ENCODE measurements at regions not wholly inside any gene's neighbourhood (a gene's known extent, or its start where the extent isn't known, plus 50 kb on each side); places are given as distances from the start of the nearest gene placed in this dataset.

DNA sequence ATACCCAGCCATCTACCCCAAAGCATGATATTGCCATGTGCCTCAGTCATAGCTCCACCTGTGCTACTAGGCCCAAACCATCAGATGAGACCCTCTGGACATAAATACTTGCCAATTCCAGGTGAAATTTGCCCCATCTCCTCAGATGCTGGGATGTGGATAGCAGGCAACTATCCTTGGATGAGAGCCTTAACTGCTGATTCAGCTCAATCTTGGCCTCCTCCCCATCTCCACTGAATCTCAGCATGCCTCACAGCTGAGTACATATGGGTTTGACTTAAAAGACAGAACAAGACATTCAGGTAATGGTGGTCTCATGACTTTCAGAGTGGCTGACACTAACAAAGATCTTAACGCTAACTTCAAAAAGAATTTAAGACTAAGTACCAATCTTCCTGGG lies 50.8 kb upstream of the KLHL13 start:
- no peak for DNase-seq

DNA sequence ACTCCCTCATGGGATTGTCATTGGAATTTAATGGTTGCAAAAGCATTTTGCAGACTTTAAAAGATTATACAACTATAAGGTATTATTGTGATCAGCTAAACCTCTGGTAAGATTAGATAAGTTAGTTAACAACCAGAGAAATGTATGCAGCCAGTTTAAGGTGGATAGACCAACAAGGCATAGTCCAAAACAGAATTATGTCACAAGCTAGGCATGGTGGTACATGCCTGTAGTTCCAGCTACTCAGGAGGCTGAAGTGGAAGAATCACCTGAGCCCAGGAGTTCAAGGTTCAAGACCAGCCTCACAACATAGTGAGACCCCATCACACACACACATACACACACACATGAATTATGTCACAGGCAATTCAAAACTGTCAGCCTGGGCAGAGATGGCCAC lies 54.7 kb upstream of the KLHL13 start:
- DNase-seq: no peak

DNA sequence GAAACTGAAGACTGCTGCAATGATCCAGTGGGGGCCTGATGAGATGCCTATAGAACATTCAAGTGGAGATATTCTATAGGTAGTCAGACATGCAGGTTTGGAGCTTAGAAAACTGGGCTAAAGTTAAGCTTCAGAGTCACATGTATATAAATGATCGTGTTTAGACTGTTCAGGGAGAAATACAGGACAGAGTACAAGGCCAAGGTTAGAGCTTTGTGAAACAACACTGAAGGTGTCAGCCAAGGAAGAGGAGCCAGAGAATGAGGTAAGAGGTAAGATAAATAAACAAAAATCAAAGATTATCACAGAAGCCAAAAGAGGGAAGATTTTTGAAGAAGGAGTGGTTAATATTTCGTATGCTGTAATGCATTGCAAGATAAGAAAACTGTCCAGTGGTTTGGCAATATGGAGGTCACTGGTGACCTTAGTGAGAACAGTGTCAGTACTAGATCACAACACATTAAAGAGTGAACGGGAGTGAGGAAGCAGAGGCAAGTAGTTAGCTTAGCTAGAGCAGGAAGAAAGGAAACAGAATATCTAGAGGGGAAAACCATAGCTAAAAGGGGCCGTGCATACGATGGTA lies 58.0 kb upstream of the KLHL13 start:
- no peak for DNase-seq

- DNase-seq: no peak
Observed at GRCh38 chrX:118177708-118178107, 61.1 kb upstream of the KLHL13 start.

- DNase-seq: no peak
Observed at GRCh38 chrX:118178450-118178849, 61.8 kb upstream of the KLHL13 start.

DNA sequence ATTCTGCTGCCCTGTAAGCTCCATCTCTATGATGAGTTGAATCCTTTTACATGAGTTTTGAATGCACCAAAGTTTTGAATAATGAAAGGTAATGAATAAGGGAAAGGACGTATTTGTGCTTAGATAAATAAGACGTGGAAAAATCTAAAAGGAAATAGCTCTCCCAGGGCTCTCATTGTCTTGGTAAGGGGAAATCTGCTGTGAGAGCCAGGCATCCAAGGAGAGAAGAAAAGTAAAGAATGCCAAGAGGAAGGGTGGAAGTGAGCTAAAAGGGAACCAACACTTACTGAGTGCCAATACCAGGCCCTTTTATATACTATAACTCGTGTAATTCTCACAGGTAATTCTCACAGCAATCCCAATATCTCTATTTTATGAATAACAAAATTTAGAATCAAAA lies 62.6 kb upstream of the KLHL13 start:
- no peak for DNase-seq

DNA sequence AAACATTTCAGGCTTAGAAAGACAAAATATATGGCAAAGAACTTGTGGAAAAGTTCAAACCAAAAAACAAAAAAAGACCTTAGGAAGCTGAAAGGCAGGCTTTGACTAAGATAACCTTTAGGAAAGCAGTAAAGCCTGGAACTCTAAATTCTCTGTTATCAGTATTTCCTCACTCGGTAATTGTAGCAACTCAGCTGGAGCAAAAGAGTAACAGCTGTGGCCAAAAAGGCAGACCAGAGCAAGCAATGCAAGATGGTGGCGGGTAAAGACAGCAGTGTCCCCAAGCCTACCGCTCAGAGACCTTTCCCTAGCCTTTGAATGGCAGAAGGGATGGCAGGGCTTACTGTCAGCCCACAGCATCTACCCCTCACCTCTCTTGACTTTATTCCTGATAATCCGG lies 63.1 kb upstream of the KLHL13 start:
- DNase-seq: no peak

DNA sequence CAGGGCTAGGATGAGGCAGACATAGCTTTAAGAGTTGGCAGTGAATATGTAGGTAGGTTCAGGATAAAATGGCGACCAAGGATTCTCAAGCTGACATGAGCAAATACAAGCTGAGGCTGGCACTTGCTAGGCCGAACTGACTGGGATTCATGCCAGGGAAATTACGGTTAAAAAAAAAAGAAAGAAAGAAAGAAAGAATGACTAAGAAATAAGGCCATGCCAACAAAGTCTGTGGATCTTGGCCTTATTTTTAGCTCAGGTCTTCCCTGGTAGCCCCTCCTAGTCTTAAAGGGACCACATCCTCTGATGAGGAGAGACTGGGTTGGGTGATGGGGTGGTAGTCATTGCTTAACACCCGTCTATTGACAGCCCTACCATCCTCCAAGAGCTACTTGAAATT lies 64.4 kb upstream of the KLHL13 start:
- DNase-seq: no peak

DNA sequence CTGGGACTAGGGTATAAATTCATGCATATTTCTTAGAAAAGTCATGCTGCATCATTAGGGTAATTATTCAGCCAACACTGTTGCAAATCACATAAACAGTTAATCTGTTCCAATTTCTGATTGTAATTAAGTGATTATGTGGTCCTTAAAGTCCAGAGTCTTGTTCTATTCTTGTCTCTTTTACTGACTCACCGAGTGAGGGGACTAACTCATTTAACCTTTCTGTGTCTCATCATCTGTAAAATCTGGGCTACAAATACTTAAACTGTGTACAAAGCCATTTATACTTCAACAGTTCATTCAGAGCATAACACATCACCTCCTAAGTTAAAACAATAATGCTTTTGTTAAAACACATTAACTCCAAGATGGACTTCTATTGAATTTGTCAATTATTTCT lies 65.4 kb upstream of the KLHL13 start:
- no peak for DNase-seq

GRCh38 chrX:118182681-118183080 lies 66.1 kb upstream of the KLHL13 start:
- DNase-seq: no peak

- DNase-seq: no peak
Observed at GRCh38 chrX:118183606-118184005, 67.0 kb upstream of the KLHL13 start.

DNA sequence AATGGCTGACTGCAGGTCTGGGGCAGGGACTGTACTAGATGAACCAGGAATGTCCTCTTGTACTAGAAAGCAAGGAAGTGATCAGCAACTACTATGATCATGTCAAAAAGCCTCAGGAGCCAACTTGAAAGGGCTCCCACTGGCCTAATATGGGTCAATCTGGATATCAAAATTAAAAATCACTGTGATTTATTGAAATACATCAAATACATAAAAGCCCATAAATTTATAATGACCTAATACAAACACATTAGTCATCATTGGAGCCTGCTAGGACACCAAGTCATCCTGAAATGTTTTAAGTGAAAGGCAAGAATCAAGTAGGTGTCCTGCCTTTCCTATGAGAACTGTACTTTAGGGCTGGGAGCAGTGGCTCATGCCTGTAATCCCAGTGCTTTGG lies 70.5 kb upstream of the KLHL13 start:
- no peak for DNase-seq

- no peak for DNase-seq
Observed at GRCh38 chrX:118189000-118189399, 72.4 kb upstream of the KLHL13 start.

DNA sequence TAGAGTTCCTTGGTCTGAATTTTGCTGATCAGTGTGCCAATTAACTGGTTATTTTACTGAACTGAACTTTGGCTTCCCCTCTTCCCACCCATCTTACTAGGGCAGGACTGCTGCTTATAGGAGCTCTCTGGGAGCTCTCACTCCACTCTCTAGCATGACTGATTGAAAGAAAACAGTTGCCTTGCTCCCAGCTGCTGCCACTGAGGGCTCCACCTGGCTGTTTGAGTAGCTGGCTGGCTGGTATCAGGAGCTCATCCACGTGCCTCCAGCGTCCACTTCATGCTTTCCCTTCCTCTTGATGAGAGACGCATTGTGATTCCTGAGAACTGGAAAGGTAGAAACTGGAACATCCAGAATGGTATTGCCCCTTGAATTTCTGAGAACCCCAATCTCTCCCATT lies 73.0 kb upstream of the KLHL13 start:
- DNase-seq: no peak

- DNase-seq: no peak
Observed at GRCh38 chrX:118197730-118198129, 81.1 kb upstream of the KLHL13 start.

DNA sequence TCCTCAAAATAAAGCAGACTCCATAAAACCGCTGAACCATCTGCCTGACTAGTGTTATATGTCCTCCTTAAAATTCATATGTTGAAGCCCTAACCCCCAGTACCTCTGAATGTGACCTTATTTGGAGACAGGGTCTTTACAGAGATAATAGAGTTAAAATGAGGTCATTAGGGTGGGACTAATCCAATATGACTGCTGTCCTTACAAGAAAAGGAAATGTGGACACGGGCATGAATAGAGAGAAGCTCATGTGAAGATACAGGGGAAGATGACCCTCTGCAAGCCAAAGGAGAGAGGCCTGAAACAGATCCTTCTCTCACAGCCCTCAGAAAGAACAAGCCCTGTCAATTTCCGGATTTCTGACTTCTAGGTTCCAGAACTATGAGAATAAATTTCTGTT lies 82.0 kb upstream of the KLHL13 start:
- no peak for DNase-seq

DNA sequence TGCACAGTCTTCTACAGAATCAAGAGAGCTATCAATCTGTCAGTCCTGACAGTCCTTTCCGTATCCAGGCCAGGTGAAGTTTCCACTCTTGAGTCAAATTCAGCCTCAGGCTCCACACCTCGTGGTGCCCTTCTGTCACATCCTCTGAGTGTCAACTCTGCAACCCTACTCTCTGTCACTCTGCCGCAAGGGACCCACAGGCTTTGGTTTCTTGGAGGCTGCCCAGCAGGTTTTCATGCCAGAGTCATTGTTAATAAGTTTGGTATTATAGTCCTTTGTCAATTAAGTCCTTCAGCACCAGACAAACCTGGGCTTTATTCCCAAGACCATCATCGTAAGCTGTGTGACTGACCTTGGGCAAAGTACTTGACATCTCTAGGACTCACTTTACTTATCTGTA lies 83.4 kb upstream of the KLHL13 start:
- DNase-seq: no peak

DNA sequence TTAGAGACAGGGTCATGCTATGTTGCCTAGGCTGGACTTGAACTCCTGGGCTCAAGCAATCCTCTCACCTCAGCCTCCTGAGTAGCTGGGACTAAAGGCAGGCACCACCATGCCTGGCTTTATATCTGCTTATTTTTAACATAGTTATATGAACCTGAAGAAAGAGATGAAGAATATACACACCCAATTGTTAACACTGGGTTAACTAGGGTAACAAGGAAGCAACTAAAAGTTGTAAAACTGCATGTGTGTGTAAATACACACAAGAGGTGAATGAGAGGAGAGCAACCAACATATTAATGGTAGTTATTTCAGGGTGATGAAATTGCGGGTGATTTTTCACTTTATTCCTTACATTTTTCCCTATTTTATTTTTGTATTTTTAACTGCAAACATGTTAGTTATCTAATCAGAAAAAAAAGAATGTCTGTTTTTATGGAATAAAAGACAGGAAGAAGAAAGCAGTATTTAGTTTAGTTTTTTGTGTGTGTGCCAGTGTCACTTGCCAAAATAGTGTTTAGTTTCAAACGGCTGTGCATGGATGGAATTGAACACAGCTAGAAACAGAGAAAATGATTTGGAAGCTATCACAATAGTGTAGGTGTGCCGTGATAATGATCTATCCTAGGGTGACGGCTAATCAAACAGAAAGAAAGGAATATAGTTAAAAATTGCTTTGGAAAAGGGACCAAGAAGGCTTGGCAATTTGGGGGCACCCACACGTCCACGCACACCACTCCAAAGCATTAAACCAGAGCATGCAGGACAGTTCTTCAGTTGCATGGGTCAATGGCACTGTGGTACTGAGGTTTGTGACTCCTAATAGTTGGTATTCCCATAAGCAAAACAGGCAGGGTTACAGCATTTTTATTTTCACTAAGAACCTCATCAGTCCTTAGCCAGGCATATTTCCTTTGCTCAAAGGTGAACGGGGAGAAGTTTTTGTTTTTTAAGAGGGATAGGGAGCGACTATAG lies 89.1 kb upstream of the KLHL13 start:
- DNase-seq: no peak

GRCh38 chrX:118207831-118208453 lies 91.3 kb upstream of the KLHL13 start:
- DNase-seq: no peak

DNA sequence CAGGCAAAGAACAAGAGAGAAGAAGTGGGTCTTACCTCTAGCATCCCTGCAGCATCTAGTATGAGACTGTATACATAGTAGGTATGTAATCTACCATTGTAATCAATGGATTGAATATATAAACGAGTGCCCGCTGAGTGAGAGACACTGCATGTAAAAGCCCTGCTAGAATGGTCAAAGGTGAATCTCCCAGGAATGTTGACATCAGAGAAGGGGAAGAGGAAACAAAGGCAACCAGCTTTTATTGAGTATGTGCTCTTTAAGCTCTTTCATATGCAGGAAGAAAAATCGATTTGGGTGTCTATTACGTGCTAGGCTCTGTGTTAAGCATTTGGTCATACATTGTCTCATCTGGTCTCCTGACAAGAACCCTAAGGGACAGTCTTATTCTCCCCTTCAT lies 91.9 kb upstream of the KLHL13 start:
- DNase-seq: no peak

DNA sequence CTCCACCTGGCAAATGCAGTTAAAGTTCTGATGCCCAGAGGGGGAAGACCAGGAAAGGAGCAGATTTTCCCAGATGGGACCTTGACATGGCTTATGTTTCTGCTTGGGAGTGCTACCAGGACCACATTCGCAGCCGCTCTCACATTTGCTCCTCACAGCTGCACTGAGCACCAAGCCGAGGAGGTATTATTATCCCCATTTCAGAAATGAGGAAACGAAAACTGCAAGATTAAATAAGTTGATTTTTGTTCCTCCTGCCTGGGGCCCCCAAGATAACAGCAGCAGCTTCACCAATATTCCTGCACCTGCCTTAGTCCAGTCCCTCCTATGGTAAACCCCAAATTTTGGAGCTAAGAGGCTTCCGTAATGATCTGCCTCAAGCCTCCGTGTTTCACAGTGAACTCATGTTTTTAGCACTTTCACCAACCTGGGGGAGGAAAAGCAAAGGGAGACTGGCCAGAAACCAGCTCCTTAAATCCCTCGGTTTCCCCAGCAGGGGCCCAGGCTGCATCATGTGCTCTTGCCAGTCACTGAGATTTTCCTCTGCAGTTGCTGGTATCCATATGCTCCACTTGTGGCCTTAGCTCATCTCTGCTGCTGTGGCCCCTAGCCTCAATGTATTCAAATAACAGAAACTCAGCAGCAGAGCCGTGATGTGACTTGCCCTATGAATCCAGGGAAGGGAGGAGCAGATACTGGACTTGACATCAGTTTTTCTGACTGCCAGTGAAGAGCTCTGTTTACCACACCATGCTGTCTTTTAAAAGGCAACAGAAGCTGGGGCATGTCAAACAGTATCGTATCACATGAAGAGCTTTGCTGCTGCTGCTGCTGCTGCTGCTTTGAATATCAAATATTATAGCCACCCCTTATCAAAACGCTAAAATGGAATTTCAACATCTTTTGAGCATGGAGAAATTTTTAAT lies 95.5 kb upstream of the KLHL13 start:
- DNase-seq: no peak

GRCh38 chrX:118212817-118213183 lies 96.2 kb upstream of the KLHL13 start:
- no peak for DNase-seq

DNA sequence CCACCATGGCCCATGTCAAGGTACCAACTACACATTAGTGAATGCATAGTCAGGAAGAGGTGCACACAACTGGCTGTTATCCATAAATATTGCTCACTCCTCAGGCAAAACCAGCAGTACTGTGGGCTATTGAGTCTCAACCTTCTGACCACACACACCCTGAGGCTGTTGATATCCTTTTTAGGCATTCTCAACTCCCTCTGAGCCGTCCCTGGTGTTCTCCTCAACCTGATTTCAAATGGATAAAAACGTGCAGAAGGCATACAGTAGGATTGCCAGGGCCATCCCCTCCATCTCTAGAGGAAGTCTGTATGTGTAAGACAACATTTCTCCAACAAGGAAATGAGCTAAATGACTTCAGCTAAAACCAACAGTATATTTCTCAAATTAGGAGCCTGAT lies 98.7 kb upstream of the KLHL13 start:
- no peak for DNase-seq
